VCaP (cell line): ENCODE measurements at regions not wholly inside any gene's neighbourhood (a gene's known extent, or its start where the extent isn't known, plus 50 kb on each side); places are given as distances from the start of the nearest gene placed in this dataset.

Experiments used
- H3K27ac ChIP-seq: fragments of 450-650 bp; 2 replicates; pipeline ENCODE4 v1.5.1; 2017
- TF ChIP-seq, protein P1 (sequence below): fragments of 450-650 bp; conservative IDR thresholded peaks from 2 replicates; pipeline ENCODE4 v1.5.1; 2017; ENCODE audit warnings: mild to moderate bottlenecking, moderate library complexity

DNA sequence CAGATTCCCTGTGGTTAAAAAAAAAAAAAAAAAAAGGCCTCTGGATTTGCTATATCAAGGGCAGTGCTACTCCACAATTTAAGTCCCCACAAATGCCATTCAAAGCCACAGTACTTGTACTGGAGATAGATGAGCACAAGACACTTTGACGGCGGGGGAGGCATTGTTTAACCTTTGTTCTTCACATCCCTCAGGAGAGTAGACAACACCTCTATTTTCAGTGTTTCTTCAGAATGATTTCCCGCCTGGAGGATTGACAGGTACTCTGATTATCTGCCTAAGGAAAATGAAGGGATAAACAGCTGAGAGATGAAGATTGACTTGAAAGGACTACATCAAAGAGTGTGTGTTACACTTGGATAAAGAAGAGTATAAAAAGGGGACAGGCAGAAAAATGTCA, 58.7 kb downstream of the OTOL1 start:
- H3K27ac ChIP-seq: no peak overlapping the region
- TF ChIP-seq, protein P1, sequence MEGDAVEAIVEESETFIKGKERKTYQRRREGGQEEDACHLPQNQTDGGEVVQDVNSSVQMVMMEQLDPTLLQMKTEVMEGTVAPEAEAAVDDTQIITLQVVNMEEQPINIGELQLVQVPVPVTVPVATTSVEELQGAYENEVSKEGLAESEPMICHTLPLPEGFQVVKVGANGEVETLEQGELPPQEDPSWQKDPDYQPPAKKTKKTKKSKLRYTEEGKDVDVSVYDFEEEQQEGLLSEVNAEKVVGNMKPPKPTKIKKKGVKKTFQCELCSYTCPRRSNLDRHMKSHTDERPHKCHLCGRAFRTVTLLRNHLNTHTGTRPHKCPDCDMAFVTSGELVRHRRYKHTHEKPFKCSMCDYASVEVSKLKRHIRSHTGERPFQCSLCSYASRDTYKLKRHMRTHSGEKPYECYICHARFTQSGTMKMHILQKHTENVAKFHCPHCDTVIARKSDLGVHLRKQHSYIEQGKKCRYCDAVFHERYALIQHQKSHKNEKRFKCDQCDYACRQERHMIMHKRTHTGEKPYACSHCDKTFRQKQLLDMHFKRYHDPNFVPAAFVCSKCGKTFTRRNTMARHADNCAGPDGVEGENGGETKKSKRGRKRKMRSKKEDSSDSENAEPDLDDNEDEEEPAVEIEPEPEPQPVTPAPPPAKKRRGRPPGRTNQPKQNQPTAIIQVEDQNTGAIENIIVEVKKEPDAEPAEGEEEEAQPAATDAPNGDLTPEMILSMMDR: no peak

GRCh38 chr3:161556533-161556932, 59.9 kb downstream of the OTOL1 start:
- TF ChIP-seq, protein P1: no peak
- H3K27ac ChIP-seq: no peak overlapping the region

GRCh38 chr3:161556941-161557340, 60.3 kb downstream of the OTOL1 start:
- no peak overlapping the region for H3K27ac ChIP-seq
- TF ChIP-seq, protein P1: no peak

DNA sequence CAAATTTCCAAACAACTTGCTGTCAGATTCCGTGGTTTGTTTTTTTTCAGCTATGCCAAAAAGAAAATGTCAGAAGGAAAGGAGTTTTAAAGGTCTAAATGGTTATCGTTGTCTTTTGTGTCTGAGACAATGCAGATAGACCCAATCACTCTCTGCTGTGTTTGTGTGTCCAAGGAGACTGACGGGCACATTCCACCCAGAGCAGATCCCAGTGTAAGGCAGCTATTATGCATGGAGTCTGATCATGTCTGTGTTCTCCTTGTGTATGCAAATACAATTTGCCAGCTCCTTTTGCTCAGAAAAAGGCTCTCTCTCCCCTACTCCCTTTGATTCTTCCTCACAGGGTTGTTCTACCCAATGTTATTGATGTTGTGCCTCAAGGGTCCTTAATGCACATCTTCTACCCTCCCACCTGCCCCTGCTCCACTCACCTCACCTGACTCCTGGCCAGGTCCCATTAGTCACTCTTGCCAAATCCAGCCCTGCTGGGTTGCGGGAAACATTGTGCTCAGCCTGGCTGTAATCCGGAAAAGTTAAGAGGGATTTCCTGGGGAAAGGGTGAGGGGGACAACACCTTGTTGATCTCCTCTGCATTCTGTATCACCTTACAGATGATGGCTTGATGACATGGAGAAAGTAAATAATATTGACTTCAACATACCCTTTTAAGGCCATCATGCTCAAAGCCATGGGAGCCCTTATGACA, 61.0 kb downstream of the OTOL1 start:
- H3K27ac ChIP-seq: no peak overlapping the region
- TF ChIP-seq, protein P1: no peak

DNA sequence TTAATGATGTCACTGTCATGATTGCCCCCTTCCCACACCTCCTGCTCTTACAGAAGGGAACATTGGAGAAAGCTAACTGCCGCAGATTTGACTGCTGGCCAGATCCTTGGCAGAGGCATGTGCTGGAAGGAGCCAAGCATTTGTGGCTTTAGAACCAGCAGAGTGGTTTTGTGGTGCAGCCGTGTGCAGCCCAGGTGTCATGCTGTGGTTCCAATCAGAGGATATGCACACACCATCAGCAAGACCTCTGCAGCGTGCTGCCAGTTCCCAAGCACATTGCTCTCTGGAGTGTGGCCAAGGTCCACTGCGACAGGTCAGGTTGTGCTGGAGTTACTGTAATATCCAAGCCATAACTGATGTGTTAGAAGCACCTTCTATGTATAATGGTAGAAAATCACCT, 61.6 kb downstream of the OTOL1 start:
- TF ChIP-seq, protein P1: no peak
- H3K27ac ChIP-seq: no peak overlapping the region

GRCh38 chr3:161559177-161559998, 62.8 kb downstream of the OTOL1 start:
- TF ChIP-seq, protein P1: peak; percentile 92
- H3K27ac ChIP-seq: no peak overlapping the region

DNA sequence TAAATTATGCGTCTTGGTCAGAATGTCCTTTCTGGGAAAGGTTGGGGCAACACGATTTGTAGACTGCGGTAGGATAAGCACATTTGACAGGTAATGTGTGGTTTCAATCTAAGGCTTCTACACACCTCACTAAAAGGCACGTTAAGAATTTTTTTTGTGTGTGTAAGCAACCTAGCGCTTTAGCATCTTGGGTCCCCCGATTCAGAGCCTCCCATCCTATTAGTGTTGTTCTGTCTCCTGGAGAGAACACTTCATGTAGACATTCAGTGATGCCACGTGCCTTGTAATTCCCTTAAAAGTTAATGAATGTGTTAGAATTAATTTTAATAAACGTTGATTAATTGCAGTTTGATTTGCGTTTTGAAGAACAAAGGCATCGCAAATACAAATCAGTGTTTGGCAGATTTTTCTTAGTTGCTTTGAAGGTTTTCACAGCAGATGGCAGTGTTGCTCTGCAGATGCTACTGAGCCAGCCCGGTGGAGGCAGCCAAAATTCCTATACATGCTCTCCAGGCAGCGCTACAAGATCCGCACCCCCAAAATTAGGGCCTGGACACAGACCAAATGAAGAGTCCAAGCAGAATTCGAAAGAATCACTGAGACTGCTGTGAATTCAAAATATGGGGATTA, 63.5 kb downstream of the OTOL1 start:
- TF ChIP-seq, protein P1: peak; percentile 73
- H3K27ac ChIP-seq: no peak overlapping the region
